Smooth muscle cell (in vitro differentiated cells): ENCODE measurements at regions not wholly inside any gene's neighbourhood (a gene's known extent, or its start where the extent isn't known, plus 50 kb on each side); places are given as distances from the start of the nearest gene placed in this dataset.

ENCODE experiments used
- DNase-seq: peaks from one replicate; lab custom pipeline; 2025; ENCODE audit not compliant: unreplicated experiment; lab: John Stamatoyannopoulos, UW
- H2AFZ ChIP-seq: fragments of 200-600 bp; sonication (generic); 2 replicates; pipeline ENCODE4 v1.6.0; 2016; ENCODE audit warnings: antibody characterized with exemption, low read depth, mild to moderate bottlenecking
- H3F3A ChIP-seq: fragments of 200-600 bp; sonication (generic); 2 replicates; pipeline ENCODE4 v1.6.0; 2017; ENCODE audit warnings: antibody characterized with exemption, low read depth
- H3K27ac ChIP-seq: fragments of 200-600 bp; sonication (generic); 2 replicates; pipeline ENCODE4 v1.5.1; 2016; ENCODE audit warnings: low read depth, mild to moderate bottlenecking
- H3K27me3 ChIP-seq: fragments of 200-600 bp; sonication (generic); 2 replicates; pipeline ENCODE4 v1.6.1; 2016; ENCODE audit warnings: low read depth, mild to moderate bottlenecking
- H3K36me3 ChIP-seq: fragments of 200-600 bp; sonication (generic); 2 replicates; pipeline ENCODE4 v1.5.1; 2016; ENCODE audit warnings: low read depth
- H3K4me1 ChIP-seq: fragments of 200-600 bp; sonication (generic); 2 replicates; pipeline ENCODE4 v1.5.1; 2016; ENCODE audit warnings: low read depth
- H3K4me2 ChIP-seq: fragments of 200-600 bp; sonication (generic); 2 replicates; pipeline ENCODE4 v1.6.0; 2016; ENCODE audit warnings: mild to moderate bottlenecking
- H3K4me3 ChIP-seq: fragments of 200-600 bp; sonication (generic); 2 replicates; pipeline ENCODE4 v1.5.1; 2016; ENCODE audit warnings: mild to moderate bottlenecking
- H3K79me2 ChIP-seq: fragments of 200-600 bp; sonication (generic); 2 replicates; pipeline ENCODE4 v1.6.0; 2016; ENCODE audit warnings: low read depth, mild to moderate bottlenecking
- H3K9ac ChIP-seq: fragments of 200-600 bp; sonication (generic); 2 replicates; pipeline ENCODE4 v1.6.0; 2016; ENCODE audit warnings: low read depth
- H3K9me3 ChIP-seq: fragments of 200-600 bp; sonication (generic); replicated peaks from 2 replicates; pipeline ENCODE4 v1.5.1; 2016; ENCODE audit warnings: low read depth
- H4K20me1 ChIP-seq: fragments of 200-600 bp; sonication (generic); 2 replicates; pipeline ENCODE4 v1.6.0; 2016; ENCODE audit warnings: low read depth
- CTCF ChIP-seq: fragments of 200-600 bp; sonication (generic); IDR thresholded peaks from 2 replicates; pipeline ENCODE4 v1.5.1; 2017; ENCODE audit warnings: borderline replicate concordance, mild to moderate bottlenecking, antibody characterized with exemption; ENCODE audit not compliant: insufficient read depth, poor library complexity, severe bottlenecking
- WGBS: methylation state at CpG from one replicate; pipeline ENCODE4 v1.1.7; 2016; ENCODE audit warnings: low lambda C conversion rate; 5-methylcytosine and 5-hydroxymethylcytosine counted together

GRCh38 chr7:69285854-69286253, 312.4 kb upstream of the AUTS2 start:
- H3K9me3 ChIP-seq = no peaks in the 10 kb centered on the region
- H3F3A ChIP-seq = no peaks in the 10 kb centered on the region
- TF ChIP-seq CTCF = no peak
- H3K27me3 ChIP-seq = peaks cover 12% of the 10 kb centered on the region
- H3K9ac ChIP-seq = no peak overlapping the region
- no peaks in the 10 kb centered on the region for H3K36me3 ChIP-seq
- no peaks in the 10 kb centered on the region for H4K20me1 ChIP-seq
- no peak overlapping the region for H2AFZ ChIP-seq
- no peaks in the 10 kb centered on the region for H3K4me1 ChIP-seq
- no peak overlapping the region for H3K4me3 ChIP-seq
- H3K4me2 ChIP-seq = no peak overlapping the region
- no peak for DNase-seq
- no peak overlapping the region for H3K27ac ChIP-seq
- H3K79me2 ChIP-seq = no peaks in the 10 kb centered on the region

- H3K4me2 ChIP-seq = no peak overlapping the region
- H4K20me1 ChIP-seq = no peaks in the 10 kb centered on the region
- no peaks in the 10 kb centered on the region for H3F3A ChIP-seq
- WGBS = 86% methylated on average over 3 of the region's 3 CpGs
- no peaks in the 10 kb centered on the region for H3K79me2 ChIP-seq
- no peak for TF ChIP-seq CTCF
- no peaks in the 10 kb centered on the region for H3K9me3 ChIP-seq
- H3K4me1 ChIP-seq = no peaks in the 10 kb centered on the region
- no peaks in the 10 kb centered on the region for H3K36me3 ChIP-seq
- H2AFZ ChIP-seq = no peak overlapping the region
- no peak for DNase-seq
- peaks cover 10% of the 10 kb centered on the region for H3K27me3 ChIP-seq
- H3K4me3 ChIP-seq = no peak overlapping the region
- H3K9ac ChIP-seq = no peak overlapping the region
- H3K27ac ChIP-seq = no peak overlapping the region
These were observed 302.3 kb upstream of the AUTS2 start for GRCh38 chr7:69295977-69296376.

GRCh38 chr7:69301253-69301652, 297.0 kb upstream of the AUTS2 start:
- no peak for DNase-seq
- Histone ChIP-seq H3K9ac (no peak overlapping the region), H3K36me3 (no peaks in the 10 kb centered on the region), H3K9me3 (no peaks in the 10 kb centered on the region), H2AFZ (no peak overlapping the region), H3K4me1 (no peaks in the 10 kb centered on the region), H3F3A (no peaks in the 10 kb centered on the region), H3K4me2 (no peak overlapping the region), H3K79me2 (no peaks in the 10 kb centered on the region), H3K27ac (no peak overlapping the region), H3K4me3 (no peak overlapping the region), H4K20me1 (no peaks in the 10 kb centered on the region), H3K27me3 (no peaks in the 10 kb centered on the region)
- 85% methylated on average over 3 of the region's 3 CpGs for WGBS
- no peak for TF ChIP-seq CTCF

GRCh38 chr7:69309601-69310000, 288.7 kb upstream of the AUTS2 start:
- Histone ChIP-seq H3K4me3 (no peak overlapping the region), H3F3A (no peaks in the 10 kb centered on the region), H3K27me3 (peaks cover 38% of the 10 kb centered on the region), H2AFZ (no peak overlapping the region), H4K20me1 (no peaks in the 10 kb centered on the region), H3K36me3 (no peaks in the 10 kb centered on the region), H3K9me3 (no peaks in the 10 kb centered on the region), H3K27ac (no peak overlapping the region), H3K9ac (no peak overlapping the region), H3K4me1 (no peaks in the 10 kb centered on the region), H3K4me2 (no peak overlapping the region), H3K79me2 (no peaks in the 10 kb centered on the region)
- DNase-seq = no peak
- 90% methylated on average over 1 of the region's 1 CpG for WGBS
- TF ChIP-seq CTCF = no peak
